ENCODE measurements at regions not wholly inside any gene's neighbourhood (a gene's known extent, or its start where the extent isn't known, plus 50 kb on each side); places are given as distances from the start of the nearest gene placed in this dataset.

GRCh38 chr20:17854307-17854903 lies 114.2 kb downstream of the SNX5 start:
- no peak overlapping the region for H3K27ac ChIP-seq
- H3K36me3 ChIP-seq: no peaks in the 10 kb centered on the region
- H3K4me3 ChIP-seq: no peak overlapping the region
- H3K4me1 ChIP-seq (ENCODE audit: control insufficient read depth in 1 of 2, low read depth in 2 of 2): peaks cover 3 to 10% of the 10 kb centered on the region in 2 donors
- ATAC-seq (ENCODE audit: insufficient number of reproducible peaks, low FRiP score, low read depth) (no peak), DNase-seq (ENCODE audit: low spot score) (no peak)
- no peaks in the 10 kb centered on the region for H3K9me3 ChIP-seq
- H3K27me3 ChIP-seq (replicated peaks; ENCODE audit: insufficient read depth): no peaks in the 10 kb centered on the region
- no peak for TF ChIP-seq CTCF (IDR thresholded peaks at IDR 0.05)

GRCh38 chr20:17852323-17852722 lies 116.3 kb downstream of the SNX5 start:
- H3K27ac ChIP-seq: no peak overlapping the region
- no peaks in the 10 kb centered on the region for H3K36me3 ChIP-seq
- H3K4me3 ChIP-seq: no peak overlapping the region
- no peak for TF ChIP-seq CTCF (IDR thresholded peaks at IDR 0.05)
- no peaks in the 10 kb centered on the region for H3K9me3 ChIP-seq
- ATAC-seq (ENCODE audit: insufficient number of reproducible peaks, low FRiP score, low read depth): no peak
- no peaks in the 10 kb centered on the region for H3K27me3 ChIP-seq (replicated peaks; ENCODE audit: insufficient read depth)
- DNase-seq (ENCODE audit: low spot score): no peak
- peaks cover 3 to 14% of the 10 kb centered on the region in 2 donors for H3K4me1 ChIP-seq (ENCODE audit: control insufficient read depth in 1 of 2, low read depth in 2 of 2)

DNA sequence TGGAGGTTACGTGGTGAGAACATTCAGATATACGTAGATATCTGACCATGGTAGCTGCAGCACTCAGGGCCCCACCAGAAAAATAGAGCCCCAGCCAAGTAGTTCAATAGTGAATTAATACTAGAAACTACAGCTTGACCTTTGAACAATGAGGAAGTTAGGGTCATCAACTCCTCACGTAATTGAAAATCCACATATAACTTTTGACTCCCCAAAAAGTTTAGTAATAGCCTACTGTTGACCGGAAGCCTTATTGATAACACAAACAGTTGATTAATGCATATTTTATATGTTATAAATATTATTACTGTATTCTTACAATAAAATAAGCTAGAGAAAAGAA lies 117.9 kb downstream of the SNX5 start:
- ATAC-seq (ENCODE audit: insufficient number of reproducible peaks, low FRiP score, low read depth): no peak
- TF ChIP-seq CTCF (IDR thresholded peaks at IDR 0.05): no peak
- no peak for DNase-seq (ENCODE audit: low spot score)
- peaks cover 3 to 14% of the 10 kb centered on the region in 2 donors for H3K4me1 ChIP-seq (ENCODE audit: control insufficient read depth in 1 of 2, low read depth in 2 of 2)
- no peaks in the 10 kb centered on the region for H3K36me3 ChIP-seq
- no peak overlapping the region for H3K4me3 ChIP-seq
- H3K27me3 ChIP-seq (replicated peaks; ENCODE audit: insufficient read depth): no peaks in the 10 kb centered on the region
- H3K9me3 ChIP-seq: no peaks in the 10 kb centered on the region
- H3K27ac ChIP-seq: peak overlapping the region; percentile 67 to 77

DNA sequence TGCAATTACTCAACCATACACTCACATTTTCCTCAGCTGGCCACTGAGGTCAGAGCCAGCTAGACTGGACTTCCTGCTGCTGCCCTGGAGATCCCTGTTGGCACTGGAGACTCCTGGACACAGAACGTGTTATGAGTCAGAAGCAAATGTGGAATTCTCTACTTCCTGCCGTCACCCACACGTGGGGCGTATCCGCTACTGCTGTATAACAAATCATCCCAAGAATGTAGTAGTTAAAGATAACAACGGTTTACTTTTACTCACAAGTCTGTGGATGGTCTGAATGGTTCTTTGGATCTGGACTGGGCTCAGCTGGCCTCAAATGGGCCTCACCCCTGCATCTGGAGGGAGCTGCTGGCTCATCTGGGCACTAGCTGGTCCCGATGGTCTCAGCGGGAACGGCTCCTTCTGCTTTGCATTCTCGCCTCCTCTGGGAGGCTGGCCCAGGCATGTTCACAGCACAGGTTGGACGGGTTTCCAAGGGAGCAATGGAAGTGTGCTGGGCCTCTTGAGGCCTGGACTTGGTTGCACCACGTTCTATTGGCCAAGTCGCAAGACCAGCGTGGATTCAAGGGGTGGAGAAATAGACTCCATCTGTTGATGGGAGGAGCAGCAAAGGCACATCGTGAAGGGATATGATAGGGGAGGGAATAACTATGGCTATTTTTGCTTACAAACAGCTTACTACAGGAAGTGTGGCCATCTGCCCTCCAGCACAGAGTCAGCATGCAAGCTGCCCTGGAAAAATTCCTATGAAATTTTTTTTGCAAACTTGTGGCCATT lies 118.5 kb downstream of the SNX5 start:
- ATAC-seq (ENCODE audit: insufficient number of reproducible peaks, low FRiP score, low read depth): peak; percentile 97
- H3K4me3 ChIP-seq: no peak overlapping the region
- peak overlapping the region; percentile 74 to 77 for H3K27ac ChIP-seq
- no peaks in the 10 kb centered on the region for H3K36me3 ChIP-seq
- H3K27me3 ChIP-seq (replicated peaks; ENCODE audit: insufficient read depth): no peaks in the 10 kb centered on the region
- DNase-seq (ENCODE audit: low spot score): peak; percentile 83
- no peaks in the 10 kb centered on the region for H3K9me3 ChIP-seq
- peaks cover 3 to 14% of the 10 kb centered on the region in 2 donors for H3K4me1 ChIP-seq (ENCODE audit: control insufficient read depth in 1 of 2, low read depth in 2 of 2)
- TF ChIP-seq CTCF (IDR thresholded peaks at IDR 0.05): no peak

GRCh38 chr20:17849138-17849900 lies 119.3 kb downstream of the SNX5 start:
- no peak for TF ChIP-seq CTCF (IDR thresholded peaks at IDR 0.05)
- Histone ChIP-seq H3K4me3 (no peak overlapping the region), H3K36me3 (no peaks in the 10 kb centered on the region), H3K4me1 (ENCODE audit: control insufficient read depth in 1 of 2, low read depth in 2 of 2) (peaks cover 3 to 15% of the 10 kb centered on the region in 2 donors), H3K27me3 (replicated peaks; ENCODE audit: insufficient read depth) (no peaks in the 10 kb centered on the region), H3K27ac (peak overlapping the region; percentile 74 to 77), H3K9me3 (no peaks in the 10 kb centered on the region)
- DNase-seq (ENCODE audit: low spot score) (no peak), ATAC-seq (ENCODE audit: insufficient number of reproducible peaks, low FRiP score, low read depth) (no peak)
